ENCODE measurements at regions not wholly inside any gene's neighbourhood (a gene's known extent, or its start where the extent isn't known, plus 50 kb on each side); places are given as distances from the start of the nearest gene placed in this dataset.

DNA sequence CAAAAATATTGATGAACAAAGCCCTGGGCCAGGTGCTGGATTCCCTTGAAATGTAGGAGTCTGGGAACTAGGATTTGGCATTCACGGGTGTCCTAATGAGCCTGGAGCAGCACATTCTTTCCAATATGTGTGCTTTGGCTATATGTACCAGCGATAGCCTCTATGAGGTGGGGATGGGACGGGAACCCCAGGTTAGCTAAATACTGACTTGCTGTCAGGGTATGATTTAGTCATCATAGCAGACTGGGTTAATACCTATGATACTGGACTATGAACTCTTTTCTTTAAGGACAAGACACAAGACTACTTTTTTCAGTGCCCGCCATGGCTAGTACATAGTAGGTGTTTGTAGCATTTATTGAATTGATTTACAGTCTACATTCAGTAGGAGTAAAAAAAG is 152.7 kb downstream of the KCNRG start:
- H3K9ac ChIP-seq (ENCODE audit: insufficient read depth in 1 of 2, low read length in 2 of 2): no peak overlapping the region
- no peak for DNase-seq
- H3K4me3 ChIP-seq: no peak overlapping the region
- H3K27me3 ChIP-seq (ENCODE audit: control insufficient read depth in 3 of 3, insufficient read depth in 3 of 3, low read length in 2 of 3): no peaks in the 10 kb centered on the region
- WGBS, 2 donors: 95 to 98% methylated on average over 4 of the region's 4 CpGs
- peaks cover 0 to 3% (median 0%) of the 10 kb centered on the region in 5 donors for H3K4me1 ChIP-seq (ENCODE audit: control insufficient read depth in 5 of 5, insufficient read depth in 5 of 5, low read length in 5 of 5)
- ATAC-seq (ENCODE audit: insufficient read depth, low FRiP score): no peak
- H3K27ac ChIP-seq (ENCODE audit: low read depth in 1 of 2, low read length in 1 of 2): no peak overlapping the region
- H3K9me3 ChIP-seq (ENCODE audit: control insufficient read depth in 4 of 4, insufficient read depth in 3 of 4, low read length in 3 of 4): no peaks in the 10 kb centered on the region
- TF ChIP-seq, protein P1, sequence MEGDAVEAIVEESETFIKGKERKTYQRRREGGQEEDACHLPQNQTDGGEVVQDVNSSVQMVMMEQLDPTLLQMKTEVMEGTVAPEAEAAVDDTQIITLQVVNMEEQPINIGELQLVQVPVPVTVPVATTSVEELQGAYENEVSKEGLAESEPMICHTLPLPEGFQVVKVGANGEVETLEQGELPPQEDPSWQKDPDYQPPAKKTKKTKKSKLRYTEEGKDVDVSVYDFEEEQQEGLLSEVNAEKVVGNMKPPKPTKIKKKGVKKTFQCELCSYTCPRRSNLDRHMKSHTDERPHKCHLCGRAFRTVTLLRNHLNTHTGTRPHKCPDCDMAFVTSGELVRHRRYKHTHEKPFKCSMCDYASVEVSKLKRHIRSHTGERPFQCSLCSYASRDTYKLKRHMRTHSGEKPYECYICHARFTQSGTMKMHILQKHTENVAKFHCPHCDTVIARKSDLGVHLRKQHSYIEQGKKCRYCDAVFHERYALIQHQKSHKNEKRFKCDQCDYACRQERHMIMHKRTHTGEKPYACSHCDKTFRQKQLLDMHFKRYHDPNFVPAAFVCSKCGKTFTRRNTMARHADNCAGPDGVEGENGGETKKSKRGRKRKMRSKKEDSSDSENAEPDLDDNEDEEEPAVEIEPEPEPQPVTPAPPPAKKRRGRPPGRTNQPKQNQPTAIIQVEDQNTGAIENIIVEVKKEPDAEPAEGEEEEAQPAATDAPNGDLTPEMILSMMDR (IDR thresholded peaks at IDR 0.05; ENCODE audit: control extremely low read depth, extremely low read depth): no peak
- H3K36me3 ChIP-seq (ENCODE audit: control insufficient read depth in 4 of 4, insufficient read depth in 4 of 4, low read length in 4 of 4): no peaks in the 10 kb centered on the region

DNA sequence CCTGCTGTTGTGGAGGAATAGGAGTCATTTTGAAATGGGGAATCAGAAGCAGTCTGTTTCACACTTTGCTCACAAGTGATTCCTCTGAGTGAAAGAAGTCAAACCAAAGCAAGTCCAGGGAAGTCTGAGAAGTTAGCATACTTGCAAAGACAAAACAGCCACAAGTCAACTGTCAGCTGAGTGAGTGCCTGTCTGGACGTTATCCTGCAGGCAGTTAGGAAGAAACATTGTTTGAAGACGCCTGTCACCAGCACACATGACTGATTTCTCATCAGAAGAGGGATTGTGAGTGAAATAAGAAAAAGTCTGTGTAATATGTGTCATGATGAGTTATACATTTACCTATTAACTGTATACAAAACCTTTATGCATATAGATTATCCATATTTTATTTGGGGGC is 153.5 kb downstream of the KCNRG start:
- H3K9me3 ChIP-seq (ENCODE audit: control insufficient read depth in 4 of 4, insufficient read depth in 3 of 4, low read length in 3 of 4): no peaks in the 10 kb centered on the region
- H3K27me3 ChIP-seq (ENCODE audit: control insufficient read depth in 3 of 3, insufficient read depth in 3 of 3, low read length in 2 of 3): no peaks in the 10 kb centered on the region
- no peaks in the 10 kb centered on the region for H3K36me3 ChIP-seq (ENCODE audit: control insufficient read depth in 4 of 4, insufficient read depth in 4 of 4, low read length in 4 of 4)
- no peak for ATAC-seq (ENCODE audit: insufficient read depth, low FRiP score)
- no peak for DNase-seq
- no peak overlapping the region for H3K27ac ChIP-seq (ENCODE audit: low read depth in 1 of 2, low read length in 1 of 2)
- H3K9ac ChIP-seq (ENCODE audit: insufficient read depth in 1 of 2, low read length in 2 of 2): no peak overlapping the region
- 64% methylated on average over 2 of the region's 2 CpGs for WGBS, 2 donors
- H3K4me3 ChIP-seq: no peak overlapping the region
- TF ChIP-seq, protein P1 (IDR thresholded peaks at IDR 0.05; ENCODE audit: control extremely low read depth, extremely low read depth): no peak
- peaks cover 0 to 3% (median 0%) of the 10 kb centered on the region in 5 donors for H3K4me1 ChIP-seq (ENCODE audit: control insufficient read depth in 5 of 5, insufficient read depth in 5 of 5, low read length in 5 of 5)

DNA sequence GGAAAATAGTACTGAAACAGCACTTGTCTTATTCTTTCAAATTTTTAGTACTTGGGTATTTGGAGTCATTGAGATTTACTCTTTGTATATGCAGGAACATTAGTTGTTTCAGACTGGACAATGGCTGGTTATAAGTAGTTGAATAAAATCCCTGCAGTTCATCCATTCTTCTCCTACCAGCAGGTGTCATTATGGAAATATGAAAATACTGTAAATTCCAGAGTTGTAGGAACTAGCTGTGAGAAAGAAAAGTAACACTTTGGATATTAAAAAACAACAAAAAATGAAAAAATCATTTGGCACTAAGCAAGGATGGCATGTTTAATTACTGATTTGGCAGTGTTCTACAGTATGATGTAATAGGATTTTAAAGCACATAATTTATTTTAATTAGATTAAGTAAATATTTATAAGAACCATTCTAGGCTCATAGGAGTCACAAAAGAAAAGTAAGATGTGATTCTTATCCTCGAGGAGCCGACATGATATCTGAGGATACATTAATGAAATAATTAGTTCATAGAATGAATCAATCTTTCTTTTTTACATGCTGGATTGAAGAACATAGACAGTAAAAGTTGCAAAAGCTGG is 155.3 kb downstream of the KCNRG start:
- Histone ChIP-seq H3K4me1 (ENCODE audit: control insufficient read depth in 5 of 5, insufficient read depth in 5 of 5, low read length in 5 of 5) (peaks cover 0 to 3% (median 0%) of the 10 kb centered on the region in 5 donors), H3K27ac (ENCODE audit: low read depth in 1 of 2, low read length in 1 of 2) (no peak overlapping the region), H3K36me3 (ENCODE audit: control insufficient read depth in 4 of 4, insufficient read depth in 4 of 4, low read length in 4 of 4) (no peaks in the 10 kb centered on the region), H3K9me3 (ENCODE audit: control insufficient read depth in 4 of 4, insufficient read depth in 3 of 4, low read length in 3 of 4) (no peaks in the 10 kb centered on the region), H3K9ac (ENCODE audit: insufficient read depth in 1 of 2, low read length in 2 of 2) (no peak overlapping the region), H3K27me3 (ENCODE audit: control insufficient read depth in 3 of 3, insufficient read depth in 3 of 3, low read length in 2 of 3) (no peaks in the 10 kb centered on the region), H3K4me3 (no peak overlapping the region)
- ATAC-seq (ENCODE audit: insufficient read depth, low FRiP score): no peak
- TF ChIP-seq, protein P1 (IDR thresholded peaks at IDR 0.05; ENCODE audit: control extremely low read depth, extremely low read depth): no peak
- WGBS, 2 donors: 30 to 72% methylated on average over 2 of the region's 2 CpGs
- DNase-seq: peak in 2 of 3 donors; percentile 50 to 54

Data from lung (tissue), 11 donors.